Hepatocyte (in vitro differentiated cells): ENCODE measurements at regions not wholly inside any gene's neighbourhood (a gene's known extent, or its start where the extent isn't known, plus 50 kb on each side); places are given as distances from the start of the nearest gene placed in this dataset.

ENCODE experiments used
- CTCF ChIP-seq: fragments of 200-600 bp; sonication (generic); IDR thresholded peaks from 2 replicates; pipeline ENCODE4 v1.5.1; 2016; ENCODE audit warnings: antibody characterized with exemption, mild to moderate bottlenecking; ENCODE audit not compliant: poor library complexity
- EZH2 ChIP-seq: fragments of 200-600 bp; sonication (generic); IDR thresholded peaks from 2 replicates; pipeline ENCODE4 v1.6.1; 2016; ENCODE audit warnings: antibody characterized with exemption, mild to moderate bottlenecking, borderline replicate concordance

DNA sequence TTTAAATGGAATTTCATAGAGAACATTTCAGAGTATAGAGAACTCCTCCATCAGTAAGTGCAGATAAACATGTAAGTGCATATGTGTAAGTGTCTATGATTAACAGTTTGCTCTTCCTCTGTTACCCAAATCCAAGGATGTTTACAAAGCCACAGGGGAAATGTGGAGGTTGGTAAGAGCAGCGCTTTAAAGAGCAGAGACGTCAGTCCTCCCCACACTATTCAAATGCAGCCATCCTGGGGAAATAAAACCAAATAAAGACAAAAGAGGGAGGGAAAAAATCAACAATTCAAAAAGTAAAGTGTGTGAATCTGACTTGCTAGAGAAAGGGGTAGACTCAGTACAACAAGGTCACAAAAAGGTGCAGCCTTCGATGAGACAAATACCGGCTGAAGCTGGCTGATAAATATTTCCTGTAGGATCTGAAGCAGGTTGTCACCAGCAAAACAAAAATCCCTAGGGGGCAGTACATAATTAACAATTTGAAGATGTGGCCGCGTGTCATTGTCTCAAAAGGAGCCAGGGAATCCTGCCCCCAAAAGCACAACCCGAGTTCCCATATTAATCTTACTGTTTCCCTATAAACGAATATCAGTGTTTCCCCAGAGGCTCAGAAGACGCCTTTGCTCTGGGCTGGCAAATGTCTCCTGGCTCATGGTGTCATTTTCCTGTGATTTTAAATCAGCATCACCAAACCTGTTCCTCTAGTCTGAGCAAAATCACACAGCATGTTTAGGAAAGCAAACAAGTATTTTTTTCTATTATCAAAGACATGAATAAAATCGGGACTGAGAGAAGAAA lies 216.5 kb downstream of the CDCA7 start:
- TF ChIP-seq CTCF (peak; percentile 61), EZH2 (no peak)
